ENCODE measurements at regions not wholly inside any gene's neighbourhood (a gene's known extent, or its start where the extent isn't known, plus 50 kb on each side); places are given as distances from the start of the nearest gene placed in this dataset.

GRCh38 chr12:34392741-34393085, 370.4 kb downstream of the ALG10 start:
- TF ChIP-seq CTCF (IDR thresholded peaks at IDR 0.05) (no peak), POLR2A (IDR thresholded peaks at IDR 0.05) (no peak)
